Esophagus squamous epithelium (tissue), 4 donors: ENCODE measurements at regions not wholly inside any gene's neighbourhood (a gene's known extent, or its start where the extent isn't known, plus 50 kb on each side); places are given as distances from the start of the nearest gene placed in this dataset.

Source experiments
- POLR2A ChIP-seq, 4 donors: fragments of 450-650 bp; IDR thresholded peaks; one replicate each; pipeline ENCODE4 v1.6.1; 2017; ENCODE audit warnings: antibody characterized with exemption in 4 of 4, mild to moderate bottlenecking in 4 of 4, moderate library complexity in 3 of 4
- TF ChIP-seq, protein P1 (sequence below), 6 experiments: fragments of 450-650 bp in 4 of 6; fragments of 200-600 bp in 2 of 6; sonication (generic) in 2 of 6; IDR thresholded peaks; one replicate each; pipeline ENCODE4 v1.5.1; 2016 to 2019; ENCODE audit warnings: antibody characterized with exemption in 6 of 6, mild to moderate bottlenecking in 4 of 6, moderate library complexity in 4 of 6

DNA sequence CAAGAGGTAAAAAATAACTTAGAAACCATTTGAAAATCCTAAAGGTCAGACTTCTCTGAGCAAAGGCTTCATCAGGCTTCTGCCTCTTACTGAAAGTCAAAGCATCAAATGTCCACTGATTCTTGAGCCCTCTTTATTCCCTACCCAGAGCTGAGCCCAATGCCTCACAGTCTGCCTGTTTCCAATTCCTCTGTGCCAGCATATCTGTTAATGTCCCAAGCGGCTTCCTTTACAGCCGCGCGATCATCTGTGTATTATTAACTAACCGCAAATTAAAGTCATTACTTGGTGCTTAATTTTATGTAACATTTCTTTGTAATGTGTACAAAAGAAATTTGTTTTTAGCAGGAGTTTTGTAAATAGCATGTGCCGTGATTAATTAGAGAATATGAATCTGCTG lies 418.8 kb upstream of the HNRNPA3 start:
- no peak for TF ChIP-seq POLR2A (IDR thresholded peaks at IDR 0.05)
- TF ChIP-seq, protein P1, sequence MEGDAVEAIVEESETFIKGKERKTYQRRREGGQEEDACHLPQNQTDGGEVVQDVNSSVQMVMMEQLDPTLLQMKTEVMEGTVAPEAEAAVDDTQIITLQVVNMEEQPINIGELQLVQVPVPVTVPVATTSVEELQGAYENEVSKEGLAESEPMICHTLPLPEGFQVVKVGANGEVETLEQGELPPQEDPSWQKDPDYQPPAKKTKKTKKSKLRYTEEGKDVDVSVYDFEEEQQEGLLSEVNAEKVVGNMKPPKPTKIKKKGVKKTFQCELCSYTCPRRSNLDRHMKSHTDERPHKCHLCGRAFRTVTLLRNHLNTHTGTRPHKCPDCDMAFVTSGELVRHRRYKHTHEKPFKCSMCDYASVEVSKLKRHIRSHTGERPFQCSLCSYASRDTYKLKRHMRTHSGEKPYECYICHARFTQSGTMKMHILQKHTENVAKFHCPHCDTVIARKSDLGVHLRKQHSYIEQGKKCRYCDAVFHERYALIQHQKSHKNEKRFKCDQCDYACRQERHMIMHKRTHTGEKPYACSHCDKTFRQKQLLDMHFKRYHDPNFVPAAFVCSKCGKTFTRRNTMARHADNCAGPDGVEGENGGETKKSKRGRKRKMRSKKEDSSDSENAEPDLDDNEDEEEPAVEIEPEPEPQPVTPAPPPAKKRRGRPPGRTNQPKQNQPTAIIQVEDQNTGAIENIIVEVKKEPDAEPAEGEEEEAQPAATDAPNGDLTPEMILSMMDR (IDR thresholded peaks at IDR 0.05), result no peak
